H1 (cell line): ENCODE measurements at regions not wholly inside any gene's neighbourhood (a gene's known extent, or its start where the extent isn't known, plus 50 kb on each side); places are given as distances from the start of the nearest gene placed in this dataset.

ENCODE experiments used
- CTCF ChIA-PET: fragments of 300-600 bp; sonication (Branson Sonifier 250); formaldehyde crosslinking; loops from one replicate; lab custom pipeline; 2021; ENCODE audit not compliant: partially characterized antibody; lab: Charles Lee
- POLR2A ChIA-PET: fragments of 300-600 bp; sonication (Branson Sonifier 250); formaldehyde crosslinking; loops from one replicate; lab custom pipeline; 2021; ENCODE audit warnings: inconsistent platforms; ENCODE audit not compliant: partially characterized antibody; lab: Charles Lee
- DNase-seq, 2 experiments: peaks; one replicate each; pipeline versions ENCODE4 v3.0.0 to v3.0.0-alpha.2; 2010 to 2022; ENCODE audit warnings: low spot score in 2 of 2, low read depth in 1 of 2, mixed read lengths in 1 of 2
- FAIRE-seq: peaks from 2 replicates; lab custom pipeline; 2011; peaks lifted over from hg19 to GRCh38; lab: Jason Lieb, UNC
- H2AFZ ChIP-seq: 2 replicates; pipeline ENCODE4 v1.8.1; 2012; ENCODE audit warnings: low read length, inconsistent platforms
- H2AK5ac ChIP-seq: 2 replicates; pipeline ENCODE4 v1.6.1; 2013; ENCODE audit warnings: low read depth, low read length
- H2BK120ac ChIP-seq: replicated peaks from 2 replicates; pipeline ENCODE3; 2013; ENCODE audit warnings: low read depth, low read length, inconsistent platforms
- H2BK12ac ChIP-seq: 2 replicates; pipeline ENCODE4 v1.6.1; 2013; ENCODE audit warnings: low read depth, low read length
- H2BK15ac ChIP-seq: 2 replicates; pipeline ENCODE4 v1.6.1; 2013; ENCODE audit warnings: low read length
- H2BK20ac ChIP-seq: 2 replicates; pipeline ENCODE4 v1.6.1; 2013; ENCODE audit warnings: low read length
- H2BK5ac ChIP-seq: 2 replicates; pipeline ENCODE4 v1.6.1; 2013; ENCODE audit warnings: low read depth, low read length
- H3K14ac ChIP-seq: 2 replicates; pipeline ENCODE4 v1.6.1; 2013; ENCODE audit warnings: inconsistent platforms; ENCODE audit not compliant: insufficient read length
- H3K18ac ChIP-seq: 2 replicates; pipeline ENCODE4 v1.6.1; 2013; ENCODE audit warnings: low read length; ENCODE audit errors: extremely low read depth
- H3K23ac ChIP-seq: 2 replicates; pipeline ENCODE4 v1.6.1; 2013; ENCODE audit warnings: inconsistent platforms; ENCODE audit not compliant: insufficient read length
- H3K23me2 ChIP-seq: 2 replicates; pipeline ENCODE4 v1.6.1; 2013; ENCODE audit warnings: low read depth, low read length
- H3K27ac ChIP-seq: 2 replicates; pipeline ENCODE4 v1.6.1; 2011; ENCODE audit warnings: low read depth, low read length, inconsistent platforms
- H3K27me3 ChIP-seq, 4 experiments: replicated peaks in 1 of 4; 1 replicate in 1 of 4; 2 replicates in 3 of 4; pipeline versions ENCODE4 v1.6.1 to v1.8.1; 2011 to 2013; ENCODE audit warnings: low read length in 3 of 4, mild to moderate bottlenecking in 3 of 4, inconsistent platforms in 2 of 4, mixed read lengths in 2 of 4, moderate library complexity in 1 of 4; ENCODE audit not compliant: control insufficient read depth in 3 of 4, insufficient read depth in 3 of 4; ENCODE audit errors: extremely low read depth in 1 of 4
- H3K36me3 ChIP-seq, 4 experiments: 2 replicates each; pipeline versions ENCODE4 v1.6.1 to v1.8.1; 2011 to 2013; ENCODE audit warnings: mild to moderate bottlenecking in 4 of 4, low read length in 3 of 4, moderate library complexity in 2 of 4, control low read depth in 1 of 4, inconsistent platforms in 1 of 4; ENCODE audit not compliant: insufficient read depth in 4 of 4, control insufficient read depth in 2 of 4
- H3K4ac ChIP-seq: replicated peaks from 2 replicates; pipeline ENCODE3; 2013; ENCODE audit warnings: low read length, low read depth, mixed read lengths, inconsistent platforms; ENCODE audit not compliant: insufficient read length
- H3K4me1 ChIP-seq, 4 experiments: replicated peaks in 1 of 4; 1 replicate in 1 of 4; 2 replicates in 3 of 4; pipeline versions ENCODE4 v1.6.1 to v1.8.1; 2011 to 2013; ENCODE audit warnings: low read length in 3 of 4, inconsistent platforms in 2 of 4, mixed read lengths in 1 of 4; ENCODE audit not compliant: insufficient read depth in 4 of 4, control insufficient read depth in 3 of 4
- H3K4me2 ChIP-seq, 2 experiments: 2 replicates each; pipeline versions ENCODE4 v1.6.1 to v1.8.1; 2011 to 2013; ENCODE audit warnings: low read depth in 2 of 2, low read length in 2 of 2, control low read depth in 1 of 2, inconsistent platforms in 1 of 2, mild to moderate bottlenecking in 1 of 2; ENCODE audit not compliant: insufficient read depth in 1 of 2
- H3K4me3 ChIP-seq, 4 experiments: fragments of 200-600, 300-600 bp in 1 of 4; sonication (generic), shearing (Covaris generic), sonication (Bioruptor Twin) in 1 of 4; 2 replicates each; pipeline versions ENCODE4 v1.5.1 to v1.8.1; 2011 to 2016; ENCODE audit warnings: low read length in 4 of 4, low read depth in 3 of 4, control low read depth in 2 of 4, inconsistent platforms in 2 of 4, mild to moderate bottlenecking in 2 of 4, mixed read lengths in 1 of 4, moderate library complexity in 1 of 4; ENCODE audit not compliant: insufficient read depth in 2 of 4; ENCODE audit errors: extremely low read depth in 1 of 4
- H3K56ac ChIP-seq: replicated peaks from 2 replicates; pipeline ENCODE3; 2013; ENCODE audit warnings: low read depth, mild to moderate bottlenecking, mixed read lengths, low read length, inconsistent platforms; ENCODE audit not compliant: insufficient read length
- H3K79me1 ChIP-seq: 2 replicates; pipeline ENCODE4 v1.6.1; 2013; ENCODE audit warnings: low read depth, low read length, control low read depth
- H3K79me2 ChIP-seq, 2 experiments: 2 replicates each; pipeline versions ENCODE4 v1.6.1 to v1.8.1; 2012 to 2013; ENCODE audit warnings: low read length in 2 of 2, mild to moderate bottlenecking in 2 of 2, inconsistent platforms in 1 of 2; ENCODE audit not compliant: insufficient read depth in 2 of 2, control insufficient read depth in 1 of 2
- H3K9ac ChIP-seq, 4 experiments: replicated peaks in 1 of 4; 1 replicate in 1 of 4; 2 replicates in 3 of 4; pipeline versions ENCODE4 v1.6.1 to v1.8.1; 2011 to 2013; ENCODE audit warnings: low read depth in 3 of 4, low read length in 3 of 4, control low read depth in 2 of 4, mild to moderate bottlenecking in 2 of 4, moderate library complexity in 2 of 4, inconsistent platforms in 1 of 4; ENCODE audit errors: extremely low read depth in 1 of 4
- H3K9me3 ChIP-seq, 2 experiments: 2 replicates each; pipeline versions ENCODE4 v1.6.1 to v1.8.1; 2012 to 2013; ENCODE audit warnings: mild to moderate bottlenecking in 2 of 2, moderate library complexity in 2 of 2, control low read depth in 1 of 2, inconsistent platforms in 1 of 2, low read depth in 1 of 2, low read length in 1 of 2, mixed read lengths in 1 of 2; ENCODE audit not compliant: insufficient read depth in 2 of 2
- H4K20me1 ChIP-seq, 2 experiments: replicated peaks in 1 of 2; 2 replicates each; pipeline versions ENCODE3 to v1.8.1; 2011 to 2013; ENCODE audit warnings: inconsistent platforms in 2 of 2, low read length in 2 of 2, mild to moderate bottlenecking in 1 of 2; ENCODE audit not compliant: insufficient read depth in 2 of 2, control insufficient read depth in 1 of 2
- H4K5ac ChIP-seq: 2 replicates; pipeline ENCODE4 v1.6.1; 2013; ENCODE audit warnings: low read length, low read depth, mixed read lengths, inconsistent platforms; ENCODE audit not compliant: insufficient read length
- H4K8ac ChIP-seq: 2 replicates; pipeline ENCODE4 v1.8.0; 2013; ENCODE audit warnings: mild to moderate bottlenecking, moderate library complexity, low read length, inconsistent platforms; ENCODE audit not compliant: insufficient read depth; ENCODE audit errors: extremely low read depth
- H4K91ac ChIP-seq: replicated peaks from 2 replicates; pipeline ENCODE3; 2013; ENCODE audit warnings: low read length, mixed read lengths, inconsistent platforms; ENCODE audit not compliant: insufficient read length
- EP300 ChIP-seq, 2 experiments: IDR thresholded peaks; 1 replicate in 1 of 2; 2 replicates in 1 of 2; pipeline ENCODE4 v1.6.1; 2011 to 2012; ENCODE audit warnings: low read depth in 2 of 2, low read length in 2 of 2, mild to moderate bottlenecking in 2 of 2, borderline replicate concordance in 1 of 2, inconsistent platforms in 1 of 2, moderate library complexity in 1 of 2
- SAP30 ChIP-seq: fragments of 300-600 bp; sonication (generic); IDR thresholded peaks from 2 replicates; pipeline ENCODE4 v1.7.1; 2012; ENCODE audit warnings: low read length, moderate library complexity, mild to moderate bottlenecking, inconsistent platforms; ENCODE audit not compliant: insufficient read depth, insufficient replicate concordance
- TAF1 ChIP-seq: IDR thresholded peaks from 2 replicates; pipeline ENCODE4 v1.6.1; 2011; ENCODE audit warnings: mild to moderate bottlenecking, low read depth, low read length
- WGBS, 2 experiments: shearing (Covaris generic) in 1 of 2; methylation state at CpG; one replicate each; pipeline versions ENCODE4 v1.1.6 to v1.1.7; 2013 to 2015; ENCODE audit warnings: low lambda C conversion rate in 2 of 2, mixed read lengths in 2 of 2, inconsistent platforms in 1 of 2, low coverage in 1 of 2, missing lambda C conversion rate in 1 of 2; ENCODE audit not compliant: insufficient replicate concordance in 2 of 2, insufficient coverage in 1 of 2, insufficient read length in 1 of 2; ENCODE audit errors: extremely low coverage in 1 of 2, missing lambda C conversion rate in 1 of 2; 5-methylcytosine and 5-hydroxymethylcytosine counted together
- TF ChIP-seq, protein P1 (sequence below): IDR thresholded peaks from 2 replicates; pipeline ENCODE4 v1.6.1; 2012; ENCODE audit warnings: low read length, inconsistent platforms

DNA sequence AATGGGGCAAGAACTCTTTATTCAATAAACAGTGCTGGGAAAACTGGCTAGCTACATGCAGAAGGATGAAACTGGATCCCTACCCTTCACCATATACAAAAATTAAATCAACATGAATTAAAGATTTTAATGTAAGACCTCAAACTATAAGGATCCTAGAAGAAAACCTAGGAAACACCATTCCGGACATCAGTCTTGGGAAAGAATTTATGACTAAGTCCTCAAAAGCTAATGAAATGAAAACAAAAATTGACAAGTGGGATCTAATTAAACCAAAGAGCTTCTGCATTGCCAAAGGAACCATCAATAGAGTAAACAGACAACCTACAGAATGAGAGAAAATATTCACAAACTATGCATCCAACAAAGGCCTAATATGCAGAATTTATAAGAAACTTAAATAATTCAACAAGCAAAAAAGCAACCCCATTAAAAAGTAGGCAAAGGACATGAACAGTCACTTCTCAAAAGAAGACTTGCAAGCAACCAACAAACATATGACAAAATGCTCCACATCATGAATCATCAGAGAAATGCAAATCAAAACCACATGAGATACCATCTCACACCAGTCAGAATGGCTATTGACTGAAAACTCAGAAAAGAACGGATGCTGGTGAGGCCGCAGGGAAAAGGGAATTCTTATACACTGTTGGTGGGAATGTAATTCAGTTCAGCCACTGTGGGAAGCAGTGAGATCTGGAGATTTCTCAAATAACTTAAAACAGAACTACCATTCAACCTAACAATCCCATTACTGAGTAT is 104.3 kb upstream of the MAP3K1 start:
- no peaks in the 10 kb centered on the region for H3K27me3 ChIP-seq
- no peak overlapping the region for H4K8ac ChIP-seq
- ChIA-PET POLR2A (interaction anchor here (0.6 kb wide), 1 partner anchor 21 kb away, joined by 3 read pairs; no protein-coding TSS in a partner anchor), CTCF (interaction anchor here (0.6 kb wide), 1 partner anchor 733 kb away, joined by 4 read pairs; no protein-coding TSS in a partner anchor)
- H3K36me3 ChIP-seq = no peaks in the 10 kb centered on the region
- H3K9me3 ChIP-seq = no peaks in the 10 kb centered on the region
- no peak overlapping the region for H3K4me3 ChIP-seq
- H2BK5ac ChIP-seq = no peak overlapping the region
- no peak overlapping the region for H2BK12ac ChIP-seq
- H4K5ac ChIP-seq = no peak overlapping the region
- DNase-seq (no peak), FAIRE-seq (no peak)
- H4K20me1 ChIP-seq = no peaks in the 10 kb centered on the region
- H3K23me2 ChIP-seq = no peaks in the 10 kb centered on the region
- peaks cover 0 to 2% (median under 1%) of the 10 kb centered on the region in 4 experiments; a peak in 4 of 7 replicates for H3K4me1 ChIP-seq
- H2BK15ac ChIP-seq = no peak overlapping the region
- no peak overlapping the region for H4K91ac ChIP-seq
- H3K23ac ChIP-seq = no peak overlapping the region
- WGBS, 2 experiments = 93% methylated on average over 3 of the region's 3 CpGs; no CpG with 5 or more reads in 1 of the 2 experiments
- H3K79me1 ChIP-seq = no peaks in the 10 kb centered on the region
- no peak overlapping the region for H3K9ac ChIP-seq
- H2BK120ac ChIP-seq = no peak overlapping the region
- H3K18ac ChIP-seq = no peak overlapping the region
- no peak overlapping the region for H3K14ac ChIP-seq
- H3K56ac ChIP-seq = no peak overlapping the region
- no peak overlapping the region for H3K27ac ChIP-seq
- H2AK5ac ChIP-seq = no peak overlapping the region
- no peak overlapping the region for H3K4me2 ChIP-seq
- no peak overlapping the region for H2BK20ac ChIP-seq
- no peak overlapping the region for H3K4ac ChIP-seq
- H3K79me2 ChIP-seq = no peaks in the 10 kb centered on the region
- no peak overlapping the region for H2AFZ ChIP-seq
- TF ChIP-seq EP300 (IDR thresholded peaks at IDR 0.05; ENCODE audit: borderline replicate concordance in 1 of 2, low read depth in 2 of 2, low read length in 2 of 2) (no peak), SAP30 (no peak), TAF1 (no peak)
- TF ChIP-seq, protein P1, sequence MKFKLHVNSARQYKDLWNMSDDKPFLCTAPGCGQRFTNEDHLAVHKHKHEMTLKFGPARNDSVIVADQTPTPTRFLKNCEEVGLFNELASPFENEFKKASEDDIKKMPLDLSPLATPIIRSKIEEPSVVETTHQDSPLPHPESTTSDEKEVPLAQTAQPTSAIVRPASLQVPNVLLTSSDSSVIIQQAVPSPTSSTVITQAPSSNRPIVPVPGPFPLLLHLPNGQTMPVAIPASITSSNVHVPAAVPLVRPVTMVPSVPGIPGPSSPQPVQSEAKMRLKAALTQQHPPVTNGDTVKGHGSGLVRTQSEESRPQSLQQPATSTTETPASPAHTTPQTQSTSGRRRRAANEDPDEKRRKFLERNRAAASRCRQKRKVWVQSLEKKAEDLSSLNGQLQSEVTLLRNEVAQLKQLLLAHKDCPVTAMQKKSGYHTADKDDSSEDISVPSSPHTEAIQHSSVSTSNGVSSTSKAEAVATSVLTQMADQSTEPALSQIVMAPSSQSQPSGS = no peak
